A673 (cell line): ENCODE measurements at regions not wholly inside any gene's neighbourhood (a gene's known extent, or its start where the extent isn't known, plus 50 kb on each side); places are given as distances from the start of the nearest gene placed in this dataset.

Source experiments
- CTCF ChIP-seq: fragments of 300-800, 200-600 bp; sonication (generic); conservative IDR thresholded peaks from 2 replicates; pipeline ENCODE4 v1.5.1; 2017; ENCODE audit warnings: low read depth, mild to moderate bottlenecking, antibody characterized with exemption, low read length, moderate library complexity, mixed read lengths
- EZH2 ChIP-seq: fragments of 200-600 bp; sonication (generic); IDR thresholded peaks from 2 replicates; pipeline ENCODE4 v1.6.1; 2017; ENCODE audit warnings: borderline replicate concordance, low read depth, mild to moderate bottlenecking, mixed read lengths, antibody characterized with exemption, low read length; ENCODE audit not compliant: poor library complexity, severe bottlenecking

DNA sequence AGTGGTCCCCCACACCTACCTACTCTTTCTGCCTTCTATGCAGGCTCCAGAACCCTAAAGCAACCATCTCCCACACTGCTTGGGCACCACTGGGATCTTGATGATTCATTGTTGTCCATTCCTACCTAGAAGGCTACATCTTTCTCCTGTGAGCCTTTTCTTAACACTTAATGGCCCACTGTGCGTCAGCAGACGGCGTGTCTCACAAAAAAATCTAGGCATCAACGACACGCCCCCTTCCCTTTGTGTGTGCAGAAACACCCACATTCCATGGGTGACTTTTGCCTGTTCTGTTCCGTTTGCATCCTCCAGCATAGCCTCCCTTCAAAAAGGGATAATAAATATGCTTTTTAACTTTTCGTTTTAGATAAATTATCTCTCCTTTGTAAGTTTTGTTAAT, 99.7 kb upstream of the CYRIA start:
- TF ChIP-seq CTCF, result no peak
- no peak for TF ChIP-seq EZH2
